Endothelial cell of umbilical vein (primary cell): ENCODE measurements at regions not wholly inside any gene's neighbourhood (a gene's known extent, or its start where the extent isn't known, plus 50 kb on each side); places are given as distances from the start of the nearest gene placed in this dataset.

Source experiments
- CTCF ChIP-seq, 2 donors: IDR thresholded peaks; 1 replicate in 1 of 2; 2 replicates in 1 of 2; pipeline ENCODE4 v1.5.1; 2011; ENCODE audit warnings: low read length in 2 of 2, mild to moderate bottlenecking in 2 of 2, moderate library complexity in 2 of 2, control low read depth in 1 of 2, inconsistent platforms in 1 of 2, low read depth in 1 of 2; ENCODE audit not compliant: insufficient read depth in 1 of 2; ENCODE audit errors: extremely low read depth in 1 of 2
- EZH2 ChIP-seq: IDR thresholded peaks from 2 replicates; pipeline ENCODE4 v1.6.1; 2012; ENCODE audit warnings: borderline replicate concordance, low read depth, mild to moderate bottlenecking, moderate library complexity, low read length, inconsistent platforms; ENCODE audit not compliant: severe bottlenecking
- FOS ChIP-seq: IDR thresholded peaks from 2 replicates; pipeline ENCODE4 v1.6.1; 2011; ENCODE audit warnings: mild to moderate bottlenecking, low read length, moderate library complexity, borderline replicate concordance; ENCODE audit not compliant: insufficient read depth
- GATA2 ChIP-seq: IDR thresholded peaks from 2 replicates; pipeline ENCODE4 v1.7.0; 2011; ENCODE audit warnings: low read depth, mild to moderate bottlenecking, moderate library complexity, mixed read lengths, low read length; ENCODE audit not compliant: insufficient read length, insufficient read depth
- JUN ChIP-seq: IDR thresholded peaks from 2 replicates; pipeline ENCODE4 v1.6.1; 2011; ENCODE audit warnings: borderline replicate concordance, low read depth; ENCODE audit not compliant: insufficient read length, insufficient read depth
- MYC ChIP-seq: IDR thresholded peaks from one replicate; pipeline ENCODE4 v1.6.1; 2011; ENCODE audit warnings: mild to moderate bottlenecking, low read depth, low read length
- POLR2A ChIP-seq: IDR thresholded peaks from 2 replicates; pipeline ENCODE4 v1.6.1; 2012; ENCODE audit warnings: low read depth, mild to moderate bottlenecking, control low read depth, low read length
- POLR2AphosphoS5 ChIP-seq: IDR thresholded peaks from 2 replicates; pipeline ENCODE4 v1.6.1; 2012; ENCODE audit warnings: low read depth, mild to moderate bottlenecking, control low read depth, low read length, moderate library complexity; ENCODE audit not compliant: insufficient read depth
- TF ChIP-seq, protein P1 (sequence below): IDR thresholded peaks from 2 replicates; pipeline ENCODE4 v1.6.1; 2011; ENCODE audit not compliant: insufficient read depth, insufficient read length

DNA sequence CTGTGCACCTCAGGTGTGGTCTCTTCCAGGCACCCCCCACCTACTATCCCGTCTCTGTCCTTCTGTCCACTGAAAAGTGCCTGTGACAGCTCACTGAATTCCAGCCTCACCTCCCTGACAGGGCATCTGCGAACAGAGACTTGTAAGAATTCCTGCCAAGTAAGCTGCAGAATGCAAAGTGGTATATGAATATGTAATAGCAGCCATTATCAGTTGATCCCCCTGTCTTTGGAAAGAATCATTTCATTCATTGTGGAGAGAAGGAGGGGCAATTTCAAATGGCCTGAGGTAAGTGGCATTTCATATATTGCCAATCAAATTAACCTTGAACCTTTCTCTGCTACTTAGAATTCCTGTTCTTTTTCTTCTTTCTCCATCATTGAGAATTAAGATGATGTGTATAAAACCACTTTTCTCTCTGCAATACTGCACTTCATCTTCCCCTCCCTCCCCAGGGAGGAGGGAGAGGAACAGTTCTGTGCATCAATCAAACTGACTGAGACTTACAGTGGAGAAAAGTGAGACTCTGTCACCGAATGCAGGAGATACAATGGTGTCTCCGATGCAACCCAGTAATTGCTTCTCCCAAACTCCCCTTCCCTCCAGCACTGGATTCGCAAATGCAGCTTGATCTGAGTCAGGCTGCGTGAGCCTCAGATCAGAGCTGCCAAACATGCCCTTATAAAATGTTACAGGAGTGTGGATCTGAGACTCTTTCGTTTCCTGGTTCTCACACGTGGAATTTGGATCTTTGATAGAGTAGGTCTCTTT is 91.7 kb downstream of the SLC10A2 start:
- TF ChIP-seq CTCF (IDR thresholded peaks at IDR 0.05; ENCODE audit: extremely low read depth in 1 of 2, insufficient read depth in 1 of 2, low read depth in 1 of 2, low read length in 2 of 2) = no peak
- TF ChIP-seq, protein P1, sequence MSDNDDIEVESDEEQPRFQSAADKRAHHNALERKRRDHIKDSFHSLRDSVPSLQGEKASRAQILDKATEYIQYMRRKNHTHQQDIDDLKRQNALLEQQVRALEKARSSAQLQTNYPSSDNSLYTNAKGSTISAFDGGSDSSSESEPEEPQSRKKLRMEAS = no peak
- no peak for TF ChIP-seq POLR2A
- no peak for TF ChIP-seq POLR2AphosphoS5
- TF ChIP-seq MYC = no peak
- no peak for TF ChIP-seq EZH2
- TF ChIP-seq FOS = no peak
- no peak for TF ChIP-seq JUN
- TF ChIP-seq GATA2 = no peak
